Endothelial cell of umbilical vein (primary cell): ENCODE measurements at regions not wholly inside any gene's neighbourhood (a gene's known extent, or its start where the extent isn't known, plus 50 kb on each side); places are given as distances from the start of the nearest gene placed in this dataset.

Experiments used
- BruUV-seq: library from RNA; stranded (reverse); fragments of 400-500 nt; replicated peaks from 2 replicates; lab custom pipeline; 2021; lab: Mats Ljungman, UMichigan
- CTCF ChIA-PET: fragments of 300-600, 350-600 bp; sonication (Branson Sonifier 250); formaldehyde crosslinking; loops from one replicate; lab custom pipeline; 2021; ENCODE audit warnings: antibody characterized with exemption, inconsistent platforms; lab: Charles Lee
- POLR2A ChIA-PET: fragments of 300-600, 350-600 bp; sonication (Branson Sonifier 250); formaldehyde crosslinking; loops from one replicate; lab custom pipeline; 2021; ENCODE audit warnings: antibody characterized with exemption, inconsistent platforms; lab: Charles Lee
- DNase-seq: peaks from one replicate; pipeline ENCODE4 v3.0.0-alpha.2; 2011; ENCODE audit warnings: low read depth, low spot score
- FAIRE-seq: peaks from 2 replicates; lab custom pipeline; 2011; peaks lifted over from hg19 to GRCh38; lab: Jason Lieb, UNC
- H2AFZ ChIP-seq: 2 replicates; pipeline ENCODE4 v1.6.0; 2012; ENCODE audit warnings: low read depth, low read length, control low read depth, inconsistent platforms
- H3K27ac ChIP-seq: 2 replicates; pipeline ENCODE4 v1.5.1; 2011; ENCODE audit warnings: low read depth, mild to moderate bottlenecking, control low read depth, low read length, moderate library complexity; ENCODE audit not compliant: insufficient read depth
- H3K27me3 ChIP-seq, 2 experiments: 2 replicates each; pipeline versions ENCODE4 v1.6.0 to v1.6.1; 2011; ENCODE audit warnings: low read length in 2 of 2, mixed read lengths in 1 of 2; ENCODE audit not compliant: control insufficient read depth in 2 of 2, insufficient read depth in 2 of 2
- H3K36me3 ChIP-seq, 2 experiments: 2 replicates in 1 of 2; 3 replicates in 1 of 2; pipeline ENCODE4 v1.5.1; 2011; ENCODE audit warnings: low read length in 2 of 2, mild to moderate bottlenecking in 1 of 2, moderate library complexity in 1 of 2; ENCODE audit not compliant: control insufficient read depth in 2 of 2, insufficient read depth in 2 of 2; ENCODE audit errors: extremely low read depth in 1 of 2
- H3K4me1 ChIP-seq: 3 replicates; pipeline ENCODE4 v1.5.1; 2011; ENCODE audit warnings: mild to moderate bottlenecking, low read length; ENCODE audit not compliant: control insufficient read depth, insufficient read depth; ENCODE audit errors: extremely low read depth
- H3K4me2 ChIP-seq: 2 replicates; pipeline ENCODE4 v1.6.1; 2011; ENCODE audit warnings: low read length, control low read depth, mixed read lengths; ENCODE audit not compliant: insufficient read depth
- H3K4me3 ChIP-seq, 3 experiments: fragments of 200-600 bp in 1 of 3; sonication (generic), shearing (Covaris generic) in 1 of 3; replicated peaks in 1 of 3; 2 replicates each; pipeline ENCODE4 v1.5.1; 2011 to 2016; ENCODE audit warnings: control low read depth in 3 of 3, low read length in 3 of 3, mild to moderate bottlenecking in 2 of 3, inconsistent platforms in 1 of 3, low read depth in 1 of 3, moderate library complexity in 1 of 3; ENCODE audit not compliant: insufficient read depth in 1 of 3
- H3K79me2 ChIP-seq: 2 replicates; pipeline ENCODE4 v1.6.0; 2012; ENCODE audit warnings: low read length, inconsistent platforms; ENCODE audit not compliant: control insufficient read depth, insufficient read depth
- H3K9ac ChIP-seq: replicated peaks from 2 replicates; pipeline ENCODE3; 2011; ENCODE audit warnings: low read length, control low read depth; ENCODE audit not compliant: insufficient read depth; ENCODE audit errors: extremely low read depth
- H3K9me1 ChIP-seq: replicated peaks from 3 replicates; pipeline ENCODE4 v1.6.0; 2011; ENCODE audit warnings: mild to moderate bottlenecking, low read length; ENCODE audit not compliant: control insufficient read depth, insufficient read depth; ENCODE audit errors: extremely low read depth
- H3K9me3 ChIP-seq: replicated peaks from 2 replicates; pipeline ENCODE4 v1.5.1; 2012; ENCODE audit warnings: low read length, inconsistent platforms; ENCODE audit not compliant: control insufficient read depth, insufficient read depth
- H4K20me1 ChIP-seq: replicated peaks from 2 replicates; pipeline ENCODE3; 2011; ENCODE audit warnings: mild to moderate bottlenecking, low read length; ENCODE audit not compliant: control insufficient read depth, insufficient read depth; ENCODE audit errors: extremely low read depth
- EZH2 ChIP-seq: IDR thresholded peaks from 2 replicates; pipeline ENCODE4 v1.6.1; 2012; ENCODE audit warnings: borderline replicate concordance, low read depth, mild to moderate bottlenecking, moderate library complexity, low read length, inconsistent platforms; ENCODE audit not compliant: severe bottlenecking
- FOS ChIP-seq: IDR thresholded peaks from 2 replicates; pipeline ENCODE4 v1.6.1; 2011; ENCODE audit warnings: mild to moderate bottlenecking, low read length, moderate library complexity, borderline replicate concordance; ENCODE audit not compliant: insufficient read depth
- GATA2 ChIP-seq: IDR thresholded peaks from 2 replicates; pipeline ENCODE4 v1.7.0; 2011; ENCODE audit warnings: low read depth, mild to moderate bottlenecking, moderate library complexity, mixed read lengths, low read length; ENCODE audit not compliant: insufficient read length, insufficient read depth
- JUN ChIP-seq: IDR thresholded peaks from 2 replicates; pipeline ENCODE4 v1.6.1; 2011; ENCODE audit warnings: borderline replicate concordance, low read depth; ENCODE audit not compliant: insufficient read length, insufficient read depth
- MYC ChIP-seq: IDR thresholded peaks from one replicate; pipeline ENCODE4 v1.6.1; 2011; ENCODE audit warnings: mild to moderate bottlenecking, low read depth, low read length
- POLR2A ChIP-seq: IDR thresholded peaks from 2 replicates; pipeline ENCODE4 v1.6.1; 2012; ENCODE audit warnings: low read depth, mild to moderate bottlenecking, control low read depth, low read length
- POLR2AphosphoS5 ChIP-seq: IDR thresholded peaks from 2 replicates; pipeline ENCODE4 v1.6.1; 2012; ENCODE audit warnings: low read depth, mild to moderate bottlenecking, control low read depth, low read length, moderate library complexity; ENCODE audit not compliant: insufficient read depth
- dilution Hi-C: fragments of 300-500 bp; cut with MboI; formaldehyde crosslinking; loops from one replicate; pipeline ENCODE4 v1.15.0; 2019; ENCODE audit warnings: low sequenced_read_pairs; ENCODE audit not compliant: extremely low pct_ligation_motif_present
- intact Hi-C: fragments of 100-400 bp; cut with micrococcal nuclease; formaldehyde crosslinking; loops from one replicate; pipeline ENCODE4 v1.10.0; 2022
- TF ChIP-seq, protein P1 (sequence below), 2 donors: IDR thresholded peaks; 1 replicate in 1 of 2; 2 replicates in 1 of 2; pipeline ENCODE4 v1.5.1; 2011; ENCODE audit warnings: low read length in 2 of 2, mild to moderate bottlenecking in 2 of 2, moderate library complexity in 2 of 2, control low read depth in 1 of 2, inconsistent platforms in 1 of 2, low read depth in 1 of 2; ENCODE audit not compliant: insufficient read depth in 1 of 2; ENCODE audit errors: extremely low read depth in 1 of 2
- TF ChIP-seq, protein P2 (sequence below): IDR thresholded peaks from 2 replicates; pipeline ENCODE4 v1.6.1; 2011; ENCODE audit not compliant: insufficient read depth, insufficient read length

DNA sequence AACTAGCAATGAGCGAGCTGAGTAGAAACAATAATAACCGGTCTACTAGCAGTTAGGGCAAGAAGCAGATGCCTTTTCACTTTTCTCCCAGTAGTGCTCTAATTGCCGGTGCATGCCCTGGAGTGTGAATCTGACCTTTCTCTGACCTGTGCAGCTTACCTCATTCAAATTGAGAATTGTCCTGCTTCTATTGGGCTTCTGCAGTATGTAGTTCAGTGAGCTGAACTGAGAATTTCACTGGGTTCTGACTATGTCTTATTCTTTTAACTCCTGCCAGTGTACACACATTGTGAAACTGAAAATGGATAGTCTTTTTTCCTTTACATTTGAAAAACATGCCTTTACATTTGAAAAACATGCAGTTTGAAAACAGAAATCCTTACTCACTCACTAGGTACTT, 157.9 kb upstream of the GRM3 start:
- H3K4me2 ChIP-seq = no peak overlapping the region
- H2AFZ ChIP-seq = no peak overlapping the region
- ChIA-PET POLR2A (no interaction called here), CTCF (no interaction called here)
- dilution Hi-C loops (no loop called here), intact Hi-C loops (no loop called here)
- H3K9ac ChIP-seq = no peak overlapping the region
- H3K9me1 ChIP-seq = no peaks in the 10 kb centered on the region
- H3K4me1 ChIP-seq = no peaks in the 10 kb centered on the region
- no peaks in the 10 kb centered on the region for H3K79me2 ChIP-seq
- FAIRE-seq (no peak), DNase-seq (no peak)
- TF ChIP-seq GATA2 (no peak), JUN (no peak)
- TF ChIP-seq, protein P1, sequence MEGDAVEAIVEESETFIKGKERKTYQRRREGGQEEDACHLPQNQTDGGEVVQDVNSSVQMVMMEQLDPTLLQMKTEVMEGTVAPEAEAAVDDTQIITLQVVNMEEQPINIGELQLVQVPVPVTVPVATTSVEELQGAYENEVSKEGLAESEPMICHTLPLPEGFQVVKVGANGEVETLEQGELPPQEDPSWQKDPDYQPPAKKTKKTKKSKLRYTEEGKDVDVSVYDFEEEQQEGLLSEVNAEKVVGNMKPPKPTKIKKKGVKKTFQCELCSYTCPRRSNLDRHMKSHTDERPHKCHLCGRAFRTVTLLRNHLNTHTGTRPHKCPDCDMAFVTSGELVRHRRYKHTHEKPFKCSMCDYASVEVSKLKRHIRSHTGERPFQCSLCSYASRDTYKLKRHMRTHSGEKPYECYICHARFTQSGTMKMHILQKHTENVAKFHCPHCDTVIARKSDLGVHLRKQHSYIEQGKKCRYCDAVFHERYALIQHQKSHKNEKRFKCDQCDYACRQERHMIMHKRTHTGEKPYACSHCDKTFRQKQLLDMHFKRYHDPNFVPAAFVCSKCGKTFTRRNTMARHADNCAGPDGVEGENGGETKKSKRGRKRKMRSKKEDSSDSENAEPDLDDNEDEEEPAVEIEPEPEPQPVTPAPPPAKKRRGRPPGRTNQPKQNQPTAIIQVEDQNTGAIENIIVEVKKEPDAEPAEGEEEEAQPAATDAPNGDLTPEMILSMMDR (IDR thresholded peaks at IDR 0.05; ENCODE audit: extremely low read depth in 1 of 2, insufficient read depth in 1 of 2, low read depth in 1 of 2, low read length in 2 of 2) = no peak
- H4K20me1 ChIP-seq = no peaks in the 10 kb centered on the region
- peaks cover 2% of the 10 kb centered on the region for H3K9me3 ChIP-seq
- no TSS peak for BruUV-seq
- no peaks in the 10 kb centered on the region for H3K27me3 ChIP-seq
- H3K4me3 ChIP-seq = no peak overlapping the region
- H3K36me3 ChIP-seq = no peaks in the 10 kb centered on the region
- no peak overlapping the region for H3K27ac ChIP-seq

DNA sequence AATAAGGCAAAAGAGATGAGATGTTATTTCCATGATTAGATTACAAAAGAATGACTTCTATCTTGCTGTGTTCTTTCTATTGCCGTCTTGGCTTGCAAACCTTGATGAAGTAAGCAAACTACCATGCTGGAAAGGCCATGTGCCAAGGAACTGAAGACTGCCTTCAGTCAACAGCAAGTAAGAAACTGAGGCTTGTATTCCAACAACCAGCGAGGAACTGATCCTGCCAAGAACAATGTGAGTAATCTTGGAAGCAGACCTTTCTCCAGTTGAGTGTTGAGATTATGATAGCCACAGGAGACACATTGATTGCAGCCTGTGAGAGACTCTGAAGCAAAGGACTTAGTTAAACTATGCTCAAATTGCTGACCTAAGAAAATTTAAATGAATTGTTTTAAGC, 164.6 kb upstream of the GRM3 start:
- Histone ChIP-seq H2AFZ (no peak overlapping the region), H3K4me2 (no peak overlapping the region), H3K79me2 (no peaks in the 10 kb centered on the region), H3K36me3 (no peaks in the 10 kb centered on the region), H3K4me3 (no peak overlapping the region), H3K27me3 (no peaks in the 10 kb centered on the region), H3K4me1 (no peaks in the 10 kb centered on the region), H3K9me1 (no peaks in the 10 kb centered on the region), H3K9me3 (no peaks in the 10 kb centered on the region), H3K9ac (no peak overlapping the region), H4K20me1 (no peaks in the 10 kb centered on the region), H3K27ac (no peak overlapping the region)
- POLR2A ChIA-PET = no interaction called here
- no TSS peak for BruUV-seq
- CTCF ChIA-PET = no interaction called here
- dilution Hi-C loops = no loop called here
- intact Hi-C loops = no loop called here
- DNase-seq = no peak
- no peak for FAIRE-seq
- TF ChIP-seq JUN = no peak
- TF ChIP-seq EZH2 = no peak
- TF ChIP-seq FOS = no peak
- TF ChIP-seq MYC = no peak
- TF ChIP-seq POLR2AphosphoS5 = no peak
- TF ChIP-seq, protein P1 (IDR thresholded peaks at IDR 0.05; ENCODE audit: extremely low read depth in 1 of 2, insufficient read depth in 1 of 2, low read depth in 1 of 2, low read length in 2 of 2) = no peak
- no peak for TF ChIP-seq POLR2A
- TF ChIP-seq, protein P2, sequence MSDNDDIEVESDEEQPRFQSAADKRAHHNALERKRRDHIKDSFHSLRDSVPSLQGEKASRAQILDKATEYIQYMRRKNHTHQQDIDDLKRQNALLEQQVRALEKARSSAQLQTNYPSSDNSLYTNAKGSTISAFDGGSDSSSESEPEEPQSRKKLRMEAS = no peak
